Neuronal stem cell (in vitro differentiated cells): ENCODE measurements at regions not wholly inside any gene's neighbourhood (a gene's known extent, or its start where the extent isn't known, plus 50 kb on each side); places are given as distances from the start of the nearest gene placed in this dataset.

Source experiments
- DNase-seq: peaks from one replicate; pipeline ENCODE4 v3.0.0-alpha.2; 2013; ENCODE audit warnings: low spot score
- H2AFZ ChIP-seq: one replicate; pipeline ENCODE4 v1.6.1; 2013; ENCODE audit warnings: mild to moderate bottlenecking, low read length, inconsistent platforms
- H2AK5ac ChIP-seq: 2 replicates; pipeline ENCODE4 v1.6.1; 2013; ENCODE audit warnings: low read depth, mild to moderate bottlenecking, inconsistent platforms, low read length, moderate library complexity, mixed read lengths
- H2BK120ac ChIP-seq: 2 replicates; pipeline ENCODE4 v1.6.1; 2013; ENCODE audit warnings: low read depth, mild to moderate bottlenecking, inconsistent platforms, low read length, moderate library complexity, mixed read lengths
- H2BK12ac ChIP-seq: one replicate; pipeline ENCODE4 v1.6.1; 2013; ENCODE audit warnings: low read length, inconsistent platforms
- H2BK15ac ChIP-seq: 2 replicates; pipeline ENCODE4 v1.6.1; 2013; ENCODE audit warnings: mild to moderate bottlenecking, low read length, inconsistent platforms, mixed read lengths
- H2BK5ac ChIP-seq: one replicate; pipeline ENCODE4 v1.6.1; 2013; ENCODE audit warnings: inconsistent platforms, mild to moderate bottlenecking, low read length, moderate library complexity
- H3K14ac ChIP-seq: one replicate; pipeline ENCODE4 v1.6.1; 2013; ENCODE audit warnings: low read length, inconsistent platforms
- H3K18ac ChIP-seq: 2 replicates; pipeline ENCODE4 v1.6.1; 2013; ENCODE audit warnings: low read length, inconsistent platforms
- H3K23ac ChIP-seq: 2 replicates; pipeline ENCODE4 v1.6.1; 2013; ENCODE audit warnings: low read depth, mild to moderate bottlenecking, mixed read lengths, low read length, inconsistent platforms; ENCODE audit not compliant: poor library complexity
- H3K27ac ChIP-seq: replicated peaks from 3 replicates; pipeline ENCODE4 v1.5.1; 2013; ENCODE audit warnings: low read length, inconsistent platforms
- H3K27me3 ChIP-seq, 3 experiments: 2 replicates each; pipeline ENCODE4 v1.6.1; 2013; ENCODE audit warnings: low read length in 3 of 3, mild to moderate bottlenecking in 2 of 3, inconsistent platforms in 1 of 3, low read depth in 1 of 3, mixed read lengths in 1 of 3, moderate library complexity in 1 of 3; ENCODE audit not compliant: control insufficient read depth in 3 of 3, insufficient read depth in 3 of 3
- H3K36me3 ChIP-seq, 2 donors: replicated peaks in 1 of 2; 2 replicates each; pipeline ENCODE4 v1.6.1; 2013; ENCODE audit warnings: low read length in 2 of 2; ENCODE audit not compliant: control insufficient read depth in 2 of 2, insufficient read depth in 2 of 2
- H3K4ac ChIP-seq: 2 replicates; pipeline ENCODE4 v1.6.1; 2013; ENCODE audit warnings: inconsistent platforms, mild to moderate bottlenecking, low read length, moderate library complexity
- H3K4me1 ChIP-seq, 2 donors: 1 replicate in 1 of 2; 2 replicates in 1 of 2; pipeline ENCODE4 v1.6.1; 2013; ENCODE audit warnings: low read length in 2 of 2, low read depth in 1 of 2; ENCODE audit not compliant: control insufficient read depth in 2 of 2, insufficient read depth in 1 of 2
- H3K4me2 ChIP-seq: one replicate; pipeline ENCODE4 v1.6.1; 2013; ENCODE audit warnings: mild to moderate bottlenecking, low read length, inconsistent platforms; ENCODE audit not compliant: insufficient read depth, poor library complexity, severe bottlenecking
- H3K4me3 ChIP-seq, 2 donors: 2 replicates each; pipeline ENCODE4 v1.5.1; 2013; ENCODE audit warnings: low read length in 2 of 2, mild to moderate bottlenecking in 2 of 2, inconsistent platforms in 1 of 2, moderate library complexity in 1 of 2
- H3K79me1 ChIP-seq: one replicate; pipeline ENCODE4 v1.6.1; 2013; ENCODE audit warnings: low read depth, mild to moderate bottlenecking, inconsistent platforms, low read length, moderate library complexity
- H3K9ac ChIP-seq: one replicate; pipeline ENCODE4 v1.6.1; 2013; ENCODE audit warnings: mild to moderate bottlenecking, low read depth, low read length, inconsistent platforms; ENCODE audit not compliant: poor library complexity
- H3K9me3 ChIP-seq, 2 donors: replicated peaks in 1 of 2; 2 replicates each; pipeline versions ENCODE3 to v1.6.1; 2013; ENCODE audit warnings: low read length in 2 of 2, mild to moderate bottlenecking in 2 of 2, inconsistent platforms in 1 of 2, low read depth in 1 of 2, mixed read lengths in 1 of 2, moderate library complexity in 1 of 2; ENCODE audit not compliant: control insufficient read depth in 2 of 2, insufficient read depth in 1 of 2
- H4K8ac ChIP-seq: one replicate; pipeline ENCODE4 v1.6.1; 2013; ENCODE audit warnings: low read depth, mild to moderate bottlenecking, inconsistent platforms, low read length, moderate library complexity
- H4K91ac ChIP-seq: one replicate; pipeline ENCODE4 v1.6.1; 2013; ENCODE audit warnings: low read length, low read depth, mild to moderate bottlenecking, inconsistent platforms; ENCODE audit not compliant: poor library complexity
- WGBS, 2 donors: extraction: QIAGEN DNeasy Blood & Tissue Kit; methylation state at CpG; one replicate each; pipeline ENCODE4 v1.1.7; 2013; ENCODE audit warnings: missing lambda C conversion rate in 2 of 2, mixed read lengths in 1 of 2; ENCODE audit not compliant: insufficient read length in 2 of 2, insufficient replicate concordance in 1 of 2; ENCODE audit errors: extremely low coverage in 2 of 2; 5-methylcytosine and 5-hydroxymethylcytosine counted together

DNA sequence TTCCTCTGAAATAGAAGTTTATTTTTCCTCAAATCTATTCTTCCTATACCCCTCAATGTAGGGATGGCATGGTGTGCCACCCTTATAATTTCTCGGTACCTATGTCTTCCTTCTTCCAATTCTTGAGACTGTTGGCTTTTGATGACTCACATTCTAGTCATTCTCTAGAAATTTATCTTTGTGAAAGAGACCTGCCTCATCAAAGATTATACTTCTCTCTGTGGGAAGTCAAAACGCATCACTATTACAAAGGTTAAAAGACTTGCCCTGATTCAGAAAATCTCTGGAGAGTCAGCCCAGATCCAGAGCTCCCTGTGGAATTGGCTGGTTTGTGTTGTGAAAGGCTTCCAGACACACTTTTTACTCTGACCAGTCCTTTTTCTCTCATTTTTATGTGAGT, 65.9 kb upstream of the FSTL5 start:
- H4K8ac ChIP-seq = no peak overlapping the region
- H2AK5ac ChIP-seq = no peak overlapping the region
- H2BK5ac ChIP-seq = no peak overlapping the region
- no peak overlapping the region for H3K4me2 ChIP-seq
- no peaks in the 10 kb centered on the region for H3K36me3 ChIP-seq
- H3K27me3 ChIP-seq = no peaks in the 10 kb centered on the region
- H3K14ac ChIP-seq = no peak overlapping the region
- H3K18ac ChIP-seq = no peak overlapping the region
- H2AFZ ChIP-seq = peak overlapping the region; percentile 6
- no peak overlapping the region for H3K23ac ChIP-seq
- no peaks in the 10 kb centered on the region for H3K79me1 ChIP-seq
- H3K4ac ChIP-seq = no peak overlapping the region
- peaks cover 0 to under 1% of the 10 kb centered on the region in 2 donors for H3K4me1 ChIP-seq
- H3K9ac ChIP-seq = no peak overlapping the region
- no peak overlapping the region for H2BK12ac ChIP-seq
- no peaks in the 10 kb centered on the region for H3K9me3 ChIP-seq
- no CpG with 5 or more reads among the region's 2 CpGs for WGBS, 2 donors
- H3K27ac ChIP-seq = no peak overlapping the region
- H4K91ac ChIP-seq = no peak overlapping the region
- H2BK15ac ChIP-seq = no peak overlapping the region
- no peak overlapping the region for H3K4me3 ChIP-seq
- H2BK120ac ChIP-seq = no peak overlapping the region
- no peak for DNase-seq

GRCh38 chr4:162221148-162221547, 57.3 kb upstream of the FSTL5 start:
- H2BK5ac ChIP-seq = no peak overlapping the region
- H3K14ac ChIP-seq = no peak overlapping the region
- H2AK5ac ChIP-seq = no peak overlapping the region
- no peaks in the 10 kb centered on the region for H3K79me1 ChIP-seq
- H3K27me3 ChIP-seq = no peaks in the 10 kb centered on the region
- no peak overlapping the region for H2BK15ac ChIP-seq
- no peak overlapping the region for H3K18ac ChIP-seq
- H3K27ac ChIP-seq = no peak overlapping the region
- no peak for DNase-seq
- H3K9ac ChIP-seq = no peak overlapping the region
- H2AFZ ChIP-seq = no peak overlapping the region
- no peaks in the 10 kb centered on the region for H3K36me3 ChIP-seq
- H4K91ac ChIP-seq = no peak overlapping the region
- no peaks in the 10 kb centered on the region for H3K9me3 ChIP-seq
- H2BK120ac ChIP-seq = no peak overlapping the region
- no peak overlapping the region for H4K8ac ChIP-seq
- H3K4me1 ChIP-seq = no peaks in the 10 kb centered on the region
- no peak overlapping the region for H3K4me3 ChIP-seq
- no peak overlapping the region for H3K4me2 ChIP-seq
- no peak overlapping the region for H2BK12ac ChIP-seq
- no CpG with 5 or more reads among the region's 4 CpGs for WGBS, 2 donors
- H3K23ac ChIP-seq = no peak overlapping the region
- no peak overlapping the region for H3K4ac ChIP-seq
